ENCODE measurements at regions not wholly inside any gene's neighbourhood (a gene's known extent, or its start where the extent isn't known, plus 50 kb on each side); places are given as distances from the start of the nearest gene placed in this dataset.

DNA sequence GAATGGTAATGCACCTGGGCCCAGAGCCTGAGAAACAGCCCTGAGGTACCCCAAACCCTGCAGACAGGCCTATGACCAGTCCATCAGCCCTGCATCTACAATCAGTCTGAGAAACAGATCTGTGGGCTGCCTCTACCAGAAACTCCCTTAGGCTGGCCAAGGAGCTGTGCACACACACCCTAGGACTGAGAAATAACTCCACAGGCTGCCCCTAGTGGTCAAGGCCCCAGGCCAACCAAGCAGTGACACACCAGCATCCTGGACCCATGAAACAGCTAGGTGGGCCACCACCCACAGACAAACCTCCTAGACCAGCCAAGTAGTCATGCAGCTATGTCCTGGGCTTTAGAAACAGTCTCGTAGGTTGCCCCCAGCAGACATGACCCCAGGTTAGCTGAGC, 253.6 kb upstream of the VLDLR start:
- peak; percentile 25 to 44; a peak in 2 of 4 replicates for TF ChIP-seq CTCF (conservative IDR thresholded peaks at IDR 0.05; ENCODE audit: low read depth in 2 of 2)
- no peak for TF ChIP-seq EZH2 (IDR thresholded peaks at IDR 0.05; ENCODE audit: low read depth, unreplicated experiment)
- TF ChIP-seq POLR2AphosphoS5 (IDR thresholded peaks at IDR 0.05; ENCODE audit: low read depth) = no peak
- no peak for TF ChIP-seq EZH2phosphoT487 (IDR thresholded peaks at IDR 0.05; ENCODE audit: unreplicated experiment)
- no peak for TF ChIP-seq NANOG (IDR thresholded peaks at IDR 0.05; ENCODE audit: borderline replicate concordance)
- TF ChIP-seq REST (IDR thresholded peaks at IDR 0.05; ENCODE audit: unreplicated experiment) = no peak
- TF ChIP-seq CREB1 (CRISPR knock-in tag; IDR thresholded peaks at IDR 0.05; ENCODE audit: low read depth) = no peak
- TF ChIP-seq, protein P1, sequence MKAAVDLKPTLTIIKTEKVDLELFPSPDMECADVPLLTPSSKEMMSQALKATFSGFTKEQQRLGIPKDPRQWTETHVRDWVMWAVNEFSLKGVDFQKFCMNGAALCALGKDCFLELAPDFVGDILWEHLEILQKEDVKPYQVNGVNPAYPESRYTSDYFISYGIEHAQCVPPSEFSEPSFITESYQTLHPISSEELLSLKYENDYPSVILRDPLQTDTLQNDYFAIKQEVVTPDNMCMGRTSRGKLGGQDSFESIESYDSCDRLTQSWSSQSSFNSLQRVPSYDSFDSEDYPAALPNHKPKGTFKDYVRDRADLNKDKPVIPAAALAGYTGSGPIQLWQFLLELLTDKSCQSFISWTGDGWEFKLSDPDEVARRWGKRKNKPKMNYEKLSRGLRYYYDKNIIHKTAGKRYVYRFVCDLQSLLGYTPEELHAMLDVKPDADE (IDR thresholded peaks at IDR 0.05) = no peak
- no peak for TF ChIP-seq JUNB (IDR thresholded peaks at IDR 0.05; ENCODE audit: unreplicated experiment)
- no peak for TF ChIP-seq STAT1 (IDR thresholded peaks at IDR 0.05; ENCODE audit: unreplicated experiment)
- no peak for TF ChIP-seq ZNF114 (CRISPR knock-in tag; IDR thresholded peaks at IDR 0.05)
- no peak for TF ChIP-seq ZNF331 (CRISPR knock-in tag; IDR thresholded peaks at IDR 0.05; ENCODE audit: low read depth)
